Tibial nerve (tissue), 4 donors: ENCODE measurements at regions not wholly inside any gene's neighbourhood (a gene's known extent, or its start where the extent isn't known, plus 50 kb on each side); places are given as distances from the start of the nearest gene placed in this dataset.
"Not testable (repeated sequence)": the region's sequence is repeated elsewhere in the genome, so short reads cannot be mapped to it uniquely, and the experiment has no call there.

ENCODE experiments used
- EP300 ChIP-seq, 2 donors: sonication (generic); formaldehyde crosslinking; IDR thresholded peaks; one replicate each; pipeline ENCODE4 v1.6.1; 2017; ENCODE audit warnings: antibody characterized with exemption in 2 of 2, mild to moderate bottlenecking in 1 of 2
- POLR2A ChIP-seq, 2 donors: fragments of 450-650 bp; IDR thresholded peaks; one replicate each; pipeline ENCODE4 v1.6.1; 2017; ENCODE audit warnings: antibody characterized with exemption in 2 of 2, mild to moderate bottlenecking in 2 of 2, moderate library complexity in 2 of 2
- TF ChIP-seq, protein P1 (sequence below), 5 experiments: fragments of 200-600 bp in 3 of 5; fragments of 450-650 bp in 2 of 5; sonication (generic) in 3 of 5; IDR thresholded peaks; one replicate each; pipeline ENCODE4 v1.5.1; 2016 to 2019; ENCODE audit warnings: antibody characterized with exemption in 5 of 5, mild to moderate bottlenecking in 3 of 5, moderate library complexity in 2 of 5

DNA sequence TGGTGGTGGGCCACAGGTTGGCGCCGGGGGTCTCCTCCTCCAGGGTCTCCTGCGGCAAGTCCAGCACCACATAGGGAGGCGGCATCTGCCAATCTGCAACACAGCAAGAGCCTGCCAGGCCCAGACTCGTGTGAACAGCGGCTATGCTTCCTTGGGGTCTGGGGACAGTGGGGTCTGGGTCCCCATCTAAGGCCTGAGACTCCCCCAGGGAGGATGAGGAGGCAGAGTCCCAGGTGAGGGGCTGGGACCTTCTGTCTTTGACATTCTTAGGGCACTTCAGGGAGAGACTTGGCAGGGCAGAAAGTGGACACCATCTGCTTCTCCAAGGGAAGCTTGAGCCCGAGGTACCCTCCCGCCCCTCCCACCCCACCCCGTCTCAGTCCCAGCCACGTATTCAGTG, 178.1 kb downstream of the TMEM121 start:
- TF ChIP-seq EP300, POLR2A (IDR thresholded peaks at IDR 0.05): not testable (repeated sequence)
- TF ChIP-seq, protein P1, sequence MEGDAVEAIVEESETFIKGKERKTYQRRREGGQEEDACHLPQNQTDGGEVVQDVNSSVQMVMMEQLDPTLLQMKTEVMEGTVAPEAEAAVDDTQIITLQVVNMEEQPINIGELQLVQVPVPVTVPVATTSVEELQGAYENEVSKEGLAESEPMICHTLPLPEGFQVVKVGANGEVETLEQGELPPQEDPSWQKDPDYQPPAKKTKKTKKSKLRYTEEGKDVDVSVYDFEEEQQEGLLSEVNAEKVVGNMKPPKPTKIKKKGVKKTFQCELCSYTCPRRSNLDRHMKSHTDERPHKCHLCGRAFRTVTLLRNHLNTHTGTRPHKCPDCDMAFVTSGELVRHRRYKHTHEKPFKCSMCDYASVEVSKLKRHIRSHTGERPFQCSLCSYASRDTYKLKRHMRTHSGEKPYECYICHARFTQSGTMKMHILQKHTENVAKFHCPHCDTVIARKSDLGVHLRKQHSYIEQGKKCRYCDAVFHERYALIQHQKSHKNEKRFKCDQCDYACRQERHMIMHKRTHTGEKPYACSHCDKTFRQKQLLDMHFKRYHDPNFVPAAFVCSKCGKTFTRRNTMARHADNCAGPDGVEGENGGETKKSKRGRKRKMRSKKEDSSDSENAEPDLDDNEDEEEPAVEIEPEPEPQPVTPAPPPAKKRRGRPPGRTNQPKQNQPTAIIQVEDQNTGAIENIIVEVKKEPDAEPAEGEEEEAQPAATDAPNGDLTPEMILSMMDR (IDR thresholded peaks at IDR 0.05) = not testable (repeated sequence)
